Activated CD4-positive, alpha-beta T cell treated with anti-CD3 and anti-CD28 coated beads, Interleukin-2, amount 50 U/mL, for 1 hour (primary cell): ENCODE measurements at regions not wholly inside any gene's neighbourhood (a gene's known extent, or its start where the extent isn't known, plus 50 kb on each side); places are given as distances from the start of the nearest gene placed in this dataset.
"Not testable (repeated sequence)": the region's sequence is repeated elsewhere in the genome, so short reads cannot be mapped to it uniquely, and the experiment has no call there.

Experiments
- DNase-seq: peaks from one replicate; pipeline ENCODE4 v3.0.0-alpha.2; 2020

GRCh38 chr6:100084316-100084990 lies 90.4 kb upstream of the MCHR2 start:
- DNase-seq: no peak

GRCh38 chr6:100078509-100078908 lies 84.5 kb upstream of the MCHR2 start:
- DNase-seq: no peak

- DNase-seq: no peak
These were observed 71.3 kb upstream of the MCHR2 start for GRCh38 chr6:100065348-100065747.

GRCh38 chr6:100062621-100063020 lies 68.6 kb upstream of the MCHR2 start:
- DNase-seq: no peak

GRCh38 chr6:100057941-100058340 lies 63.9 kb upstream of the MCHR2 start:
- DNase-seq: no peak

- DNase-seq: no peak
These were observed 56.5 kb upstream of the MCHR2 start for GRCh38 chr6:100050550-100050949.

GRCh38 chr6:100043961-100044360 lies 49.9 kb upstream of the MCHR2 start:
- not testable (repeated sequence) for DNase-seq
